Right cardiac atrium (tissue), 5 donors: ENCODE measurements at regions not wholly inside any gene's neighbourhood (a gene's known extent, or its start where the extent isn't known, plus 50 kb on each side); places are given as distances from the start of the nearest gene placed in this dataset.
A peak's percentile ranks its signal among the peaks of the same experiment; 100 is the strongest.
"Not testable (repeated sequence)": the region's sequence is repeated elsewhere in the genome, so short reads cannot be mapped to it uniquely, and the experiment has no call there.

Source experiments
- ATAC-seq, 2 donors: fragments of 200-7000 bp; cut with Tn5 transposase; one replicate each; pipeline versions ENCODE4 v1.8.0 to v1.9.1; 2020; ENCODE audit warnings: moderate library complexity in 2 of 2, mild to moderate bottlenecking in 1 of 2
- DNase-seq, 3 donors: peaks; one replicate each; pipeline ENCODE4 v3.0.0-alpha.2; 2020
- H3K27ac ChIP-seq: one replicate; pipeline ENCODE4 v1.5.1; 2013; ENCODE audit warnings: mild to moderate bottlenecking, low read length, control low read depth, moderate library complexity
- H3K27me3 ChIP-seq: one replicate; pipeline ENCODE4 v1.6.1; 2013; ENCODE audit not compliant: control insufficient read depth, insufficient read depth
- H3K4me1 ChIP-seq: one replicate; pipeline ENCODE4 v1.6.1; 2013; ENCODE audit warnings: low read length; ENCODE audit not compliant: control insufficient read depth, insufficient read depth
- H3K4me3 ChIP-seq: one replicate; pipeline ENCODE4 v1.5.1; 2013; ENCODE audit warnings: low read length, control low read depth
- H3K9me3 ChIP-seq: one replicate; pipeline ENCODE4 v1.6.1; 2013; ENCODE audit warnings: low read length; ENCODE audit not compliant: control insufficient read depth
- WGBS: extraction: QIAGEN DNeasy Blood & Tissue Kit; methylation state at CpG from one replicate; pipeline ENCODE4 v1.1.7; 2013; 5-methylcytosine and 5-hydroxymethylcytosine counted together
- intact Hi-C, 4 donors: fragments of 100-400 bp; cut with DNase I; formaldehyde crosslinking; loops; one replicate each; pipeline versions ENCODE4 v1.11.0 to v1.14.0; 2022 to 2023
- donor health status: healthy with polysubstance abuse.
- donor health status: DM: no; HTN: yes; CAD: no.
- donor health status: DM: no; HTN: no; CAD: no.
- donor health status: DM: no; HTN: yes; CAD: no; lungs with severe emphysema.
- donor health status: DM: yes; HTN: yes; CAD: no.

GRCh38 chr3:177348974-177349373, 151.7 kb upstream of the TBL1XR1 start:
- DNase-seq = no peak
- WGBS = 78% methylated on average over 2 of the region's 2 CpGs
- intact Hi-C loops = no loop called here

GRCh38 chr3:177349384-177349783, 152.1 kb upstream of the TBL1XR1 start:
- peaks cover 5% of the 10 kb centered on the region for H3K4me1 ChIP-seq
- no peak overlapping the region for H3K4me3 ChIP-seq
- intact Hi-C loops = no loop called here
- no peak for ATAC-seq
- no peak overlapping the region for H3K27ac ChIP-seq
- no peaks in the 10 kb centered on the region for H3K27me3 ChIP-seq
- no peaks in the 10 kb centered on the region for H3K9me3 ChIP-seq
- WGBS = 80% methylated on average over 2 of the region's 2 CpGs
- no peak for DNase-seq

More at GRCh38 chr3:177348974-177349373, 151.7 kb upstream of the TBL1XR1 start:
- H3K4me1 ChIP-seq = peaks cover 5% of the 10 kb centered on the region
- ATAC-seq = no peak
- H3K9me3 ChIP-seq = no peaks in the 10 kb centered on the region
- H3K27ac ChIP-seq = no peak overlapping the region
- H3K27me3 ChIP-seq = no peaks in the 10 kb centered on the region
- H3K4me3 ChIP-seq = no peak overlapping the region

GRCh38 chr3:177350121-177350520, 152.8 kb upstream of the TBL1XR1 start:
- H3K27me3 ChIP-seq = no peaks in the 10 kb centered on the region
- H3K4me3 ChIP-seq = no peak overlapping the region
- peaks cover 5% of the 10 kb centered on the region for H3K4me1 ChIP-seq
- no peaks in the 10 kb centered on the region for H3K9me3 ChIP-seq
- WGBS = 56% methylated on average over 2 of the region's 2 CpGs
- no peak for DNase-seq
- no peak overlapping the region for H3K27ac ChIP-seq
- intact Hi-C loops = loop anchor here in 2 of 4 donors (10.0 kb wide), 2 partner anchors 55 to 65 kb away; no protein-coding TSS in a partner anchor
- no peak for ATAC-seq

- peaks cover 2% of the 10 kb centered on the region for H3K4me1 ChIP-seq
- WGBS = 96% methylated on average over 1 of the region's 1 CpG
- no peaks in the 10 kb centered on the region for H3K9me3 ChIP-seq
- ATAC-seq (no peak), DNase-seq (no peak)
- H3K4me3 ChIP-seq = no peak overlapping the region
- no peak overlapping the region for H3K27ac ChIP-seq
- intact Hi-C loops = loop anchor here in 2 of 4 donors (10.0 kb wide), 2 partner anchors 56 to 66 kb away; no protein-coding TSS in a partner anchor
- no peaks in the 10 kb centered on the region for H3K27me3 ChIP-seq
Measured at GRCh38 chr3:177351206-177351605, 153.9 kb upstream of the TBL1XR1 start.

- WGBS = 95% methylated on average over 3 of the region's 3 CpGs
- Histone ChIP-seq H3K27me3 (no peaks in the 10 kb centered on the region), H3K4me3 (no peak overlapping the region), H3K27ac (no peak overlapping the region), H3K4me1 (peaks cover 5% of the 10 kb centered on the region), H3K9me3 (no peaks in the 10 kb centered on the region)
- DNase-seq (no peak), ATAC-seq (no peak)
- intact Hi-C loops = loop anchor here in 2 of 4 donors (10.0 kb wide), 2 partner anchors 57 to 67 kb away; no protein-coding TSS in a partner anchor
Measured at GRCh38 chr3:177351757-177352158, 154.5 kb upstream of the TBL1XR1 start.

- H3K9me3 ChIP-seq = no peaks in the 10 kb centered on the region
- no peak overlapping the region for H3K27ac ChIP-seq
- no peak for DNase-seq
- peaks cover 8% of the 10 kb centered on the region for H3K4me1 ChIP-seq
- H3K4me3 ChIP-seq = no peak overlapping the region
- no peaks in the 10 kb centered on the region for H3K27me3 ChIP-seq
- ATAC-seq = no peak
- intact Hi-C loops = loop anchor here in 2 of 4 donors (10.0 kb wide), 2 partner anchors 58 to 68 kb away; no protein-coding TSS in a partner anchor
- WGBS = 75% methylated on average over 4 of the region's 4 CpGs
Measured at GRCh38 chr3:177352424-177352823, 155.1 kb upstream of the TBL1XR1 start.

- Histone ChIP-seq H3K4me1 (peaks cover 5% of the 10 kb centered on the region), H3K4me3 (no peak overlapping the region), H3K27me3 (no peaks in the 10 kb centered on the region), H3K27ac (no peak overlapping the region), H3K9me3 (no peaks in the 10 kb centered on the region)
- 74% methylated on average over 8 of the region's 8 CpGs for WGBS
- DNase-seq (no peak), ATAC-seq (no peak)
- intact Hi-C loops = loop anchor here in 2 of 4 donors (10.0 kb wide), 2 partner anchors 58 to 68 kb away; no protein-coding TSS in a partner anchor
Measured at GRCh38 chr3:177353140-177353539, 155.9 kb upstream of the TBL1XR1 start.

- not testable (repeated sequence) for H3K4me1 ChIP-seq, H3K27ac ChIP-seq, ATAC-seq, H3K27me3 ChIP-seq, DNase-seq, H3K4me3 ChIP-seq, H3K9me3 ChIP-seq
- intact Hi-C loops = loop anchor here in 2 of 4 donors (10.0 kb wide), 2 partner anchors 59 to 69 kb away; no protein-coding TSS in a partner anchor
- WGBS = over 99% methylated on average over 3 of the region's 3 CpGs
Measured at GRCh38 chr3:177353879-177354278, 156.6 kb upstream of the TBL1XR1 start.

GRCh38 chr3:177354466-177354865, 157.2 kb upstream of the TBL1XR1 start:
- DNase-seq (no peak), ATAC-seq (no peak)
- Histone ChIP-seq H3K9me3 (no peaks in the 10 kb centered on the region), H3K4me1 (peaks cover 10% of the 10 kb centered on the region), H3K27ac (no peak overlapping the region), H3K4me3 (no peak overlapping the region), H3K27me3 (no peaks in the 10 kb centered on the region)
- intact Hi-C loops = loop anchor here in 2 of 4 donors (10.0 kb wide), 2 partner anchors 60 to 70 kb away; no protein-coding TSS in a partner anchor
- 87% methylated on average over 4 of the region's 4 CpGs for WGBS

GRCh38 chr3:177356113-177356512, 158.8 kb upstream of the TBL1XR1 start:
- H3K27ac ChIP-seq = no peak overlapping the region
- no peak for DNase-seq
- 92% methylated on average over 3 of the region's 3 CpGs for WGBS
- no peaks in the 10 kb centered on the region for H3K27me3 ChIP-seq
- H3K9me3 ChIP-seq = no peaks in the 10 kb centered on the region
- ATAC-seq = no peak
- no peak overlapping the region for H3K4me3 ChIP-seq
- H3K4me1 ChIP-seq = peaks cover 10% of the 10 kb centered on the region
- intact Hi-C loops = loop anchor here (5.0 to 10.0 kb wide), 4 partner anchors 61 to 304 kb away; partner anchors contain the start of gene TBL1XR1 (in 2 of the 4)

GRCh38 chr3:177356952-177357351, 159.7 kb upstream of the TBL1XR1 start:
- DNase-seq = no peak
- intact Hi-C loops = loop anchor here (5.0 to 10.0 kb wide), 4 partner anchors 62 to 305 kb away; partner anchors contain the start of gene TBL1XR1 (in 2 of the 4)
- H3K27me3 ChIP-seq = no peaks in the 10 kb centered on the region
- peak overlapping the region; percentile 82 for H3K27ac ChIP-seq
- no peak overlapping the region for H3K4me3 ChIP-seq
- ATAC-seq = no peak
- H3K4me1 ChIP-seq = peaks cover 15% of the 10 kb centered on the region
- H3K9me3 ChIP-seq = no peaks in the 10 kb centered on the region
